SK-N-SH treated with all-trans-retinoic acid at 6 μM for 48 hours (cell line): ENCODE measurements at regions not wholly inside any gene's neighbourhood (a gene's known extent, or its start where the extent isn't known, plus 50 kb on each side); places are given as distances from the start of the nearest gene placed in this dataset.

Source experiments
- ARNTL ChIP-seq: fragments of 450-650 bp; formaldehyde crosslinking; IDR thresholded peaks from 2 replicates; pipeline ENCODE4 v1.5.0; 2020; ENCODE audit warnings: low read depth, mild to moderate bottlenecking, moderate library complexity, borderline replicate concordance
- CREB5 ChIP-seq: fragments of 250-450 bp; sonication (Bioruptor Pico); IDR thresholded peaks from 2 replicates; pipeline ENCODE4 v1.5.1; 2020; ENCODE audit warnings: low read depth, mild to moderate bottlenecking, moderate library complexity
- ESRRG ChIP-seq: fragments of 250-450 bp; sonication (Bioruptor Pico); IDR thresholded peaks from 2 replicates; pipeline ENCODE4 v1.6.1; 2021; ENCODE audit warnings: mild to moderate bottlenecking
- GLIS3 ChIP-seq: fragments of 250-450 bp; sonication (Bioruptor Pico); IDR thresholded peaks from 2 replicates; pipeline ENCODE4 v1.5.0; 2020; ENCODE audit warnings: mild to moderate bottlenecking, moderate library complexity
- ISL1 ChIP-seq: fragments of 250-450 bp; sonication (Bioruptor Pico); IDR thresholded peaks from 2 replicates; pipeline ENCODE4 v2.1.2; 2022; ENCODE audit warnings: mild to moderate bottlenecking, moderate library complexity
- PATZ1 ChIP-seq: fragments of 250-450 bp; sonication (Bioruptor Pico); IDR thresholded peaks from 2 replicates; pipeline ENCODE4 v1.8.0; 2020; ENCODE audit warnings: mild to moderate bottlenecking, moderate library complexity, borderline replicate concordance
- PPARA ChIP-seq: fragments of 250-450 bp; sonication (Bioruptor Pico); IDR thresholded peaks from 2 replicates; pipeline ENCODE4 v1.5.0; 2020; ENCODE audit warnings: mild to moderate bottlenecking, borderline replicate concordance
- TOX ChIP-seq: fragments of 250-450 bp; sonication (Bioruptor Pico); IDR thresholded peaks from 2 replicates; pipeline ENCODE4 v1.8.0; 2021; ENCODE audit warnings: mild to moderate bottlenecking, moderate library complexity, borderline replicate concordance
- TSHZ2 ChIP-seq: fragments of 250-450 bp; sonication (Bioruptor Pico); IDR thresholded peaks from 2 replicates; pipeline ENCODE4 v1.5.0; 2020; ENCODE audit warnings: mild to moderate bottlenecking, moderate library complexity
- ZC3H10 ChIP-seq: fragments of 250-450 bp; sonication (Bioruptor Pico); IDR thresholded peaks from 2 replicates; pipeline ENCODE4 v1.5.1; 2021; ENCODE audit warnings: mild to moderate bottlenecking, moderate library complexity
- ZFP30 ChIP-seq: fragments of 450-650 bp; formaldehyde crosslinking; IDR thresholded peaks from 2 replicates; pipeline ENCODE4 v1.5.0; 2022; ENCODE audit warnings: mild to moderate bottlenecking, moderate library complexity
- ZNF70 ChIP-seq: fragments of 450-650 bp; formaldehyde crosslinking; IDR thresholded peaks from 2 replicates; pipeline ENCODE4 v1.5.0; 2020; ENCODE audit warnings: mild to moderate bottlenecking, moderate library complexity

- TF ChIP-seq PATZ1 (CRISPR knock-in tag) = no peak
- TF ChIP-seq CREB5 = no peak
- TF ChIP-seq TOX = no peak
- no peak for TF ChIP-seq ZFP30 (CRISPR knock-in tag)
- TF ChIP-seq ARNTL (CRISPR knock-in tag) = no peak
- TF ChIP-seq GLIS3 = no peak
- no peak for TF ChIP-seq ESRRG
- no peak for TF ChIP-seq ISL1
- TF ChIP-seq PPARA = no peak
- TF ChIP-seq TSHZ2 (CRISPR knock-in tag) = no peak
- TF ChIP-seq ZNF70 (CRISPR knock-in tag) = no peak
- no peak for TF ChIP-seq ZC3H10 (CRISPR knock-in tag)
Measured at GRCh38 chr16:86833136-86833535, 254.8 kb downstream of the FOXL1 start.
